ENCODE measurements at regions not wholly inside any gene's neighbourhood (a gene's known extent, or its start where the extent isn't known, plus 50 kb on each side); places are given as distances from the start of the nearest gene placed in this dataset.
A peak's percentile ranks its signal among the peaks of the same experiment; 100 is the strongest.

DNA sequence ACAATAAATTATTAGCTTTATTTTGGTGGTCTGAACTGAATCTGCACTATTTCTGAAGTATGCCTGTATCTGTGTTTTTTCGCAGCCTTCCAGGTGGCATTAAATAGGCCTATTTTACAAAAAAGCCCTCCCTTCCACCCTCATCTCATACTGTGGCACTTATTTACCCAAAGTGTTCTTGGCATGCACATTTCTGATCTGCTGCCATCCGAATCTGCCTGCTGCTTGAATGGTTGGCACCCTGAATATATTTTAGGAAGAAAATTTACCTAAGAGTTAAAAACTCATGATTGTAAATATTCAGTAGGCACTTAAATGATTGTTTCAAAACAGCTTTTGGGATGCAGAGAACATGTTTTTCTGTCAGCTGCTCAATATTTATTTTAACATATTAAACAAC, 150.1 kb downstream of the SLC28A3 start:
- no peak overlapping the region for H3K27ac Mint-ChIP-seq

More for the DNA sequence above, 150.1 kb downstream of the SLC28A3 start:
- peaks cover 4% of the 10 kb centered on the region; the same call in 1 of the 2 replicates for H3K9me2 ChIP-seq (ENCODE audit: insufficient read depth)
- H3K9me3 Mint-ChIP-seq = no peaks in the 10 kb centered on the region
- no peaks in the 10 kb centered on the region for H3F3A ChIP-seq (replicated peaks; ENCODE audit: low read depth)
- no peaks in the 10 kb centered on the region for H3K36me3 Mint-ChIP-seq (ENCODE audit: low read depth)
- H3K79me2 ChIP-seq (replicated peaks; ENCODE audit: insufficient read depth) = no peaks in the 10 kb centered on the region
- no peaks in the 10 kb centered on the region for H4K20me1 ChIP-seq (replicated peaks; ENCODE audit: insufficient read depth)
- no peak overlapping the region for H3K27ac ChIP-seq (ENCODE audit: low read depth)
- ATAC-seq (no peak), DNase-seq (ENCODE audit: low spot score) (no peak)
- peaks cover 2% of the 10 kb centered on the region for H3K27me3 Mint-ChIP-seq (ENCODE audit: insufficient read depth, low read depth, poor library complexity)
- H3K4me2 ChIP-seq = no peak overlapping the region
- peaks cover 9% of the 10 kb centered on the region for H3K4me1 Mint-ChIP-seq
- H3K36me3 ChIP-seq (ENCODE audit: insufficient read depth) = no peaks in the 10 kb centered on the region
- no peak overlapping the region for H3K4me3 ChIP-seq
- no peaks in the 10 kb centered on the region for H3K27me3 ChIP-seq (ENCODE audit: insufficient read depth)
- TF ChIP-seq, protein P1, sequence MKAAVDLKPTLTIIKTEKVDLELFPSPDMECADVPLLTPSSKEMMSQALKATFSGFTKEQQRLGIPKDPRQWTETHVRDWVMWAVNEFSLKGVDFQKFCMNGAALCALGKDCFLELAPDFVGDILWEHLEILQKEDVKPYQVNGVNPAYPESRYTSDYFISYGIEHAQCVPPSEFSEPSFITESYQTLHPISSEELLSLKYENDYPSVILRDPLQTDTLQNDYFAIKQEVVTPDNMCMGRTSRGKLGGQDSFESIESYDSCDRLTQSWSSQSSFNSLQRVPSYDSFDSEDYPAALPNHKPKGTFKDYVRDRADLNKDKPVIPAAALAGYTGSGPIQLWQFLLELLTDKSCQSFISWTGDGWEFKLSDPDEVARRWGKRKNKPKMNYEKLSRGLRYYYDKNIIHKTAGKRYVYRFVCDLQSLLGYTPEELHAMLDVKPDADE (IDR thresholded peaks at IDR 0.05) = no peak
- TF ChIP-seq, protein P2, sequence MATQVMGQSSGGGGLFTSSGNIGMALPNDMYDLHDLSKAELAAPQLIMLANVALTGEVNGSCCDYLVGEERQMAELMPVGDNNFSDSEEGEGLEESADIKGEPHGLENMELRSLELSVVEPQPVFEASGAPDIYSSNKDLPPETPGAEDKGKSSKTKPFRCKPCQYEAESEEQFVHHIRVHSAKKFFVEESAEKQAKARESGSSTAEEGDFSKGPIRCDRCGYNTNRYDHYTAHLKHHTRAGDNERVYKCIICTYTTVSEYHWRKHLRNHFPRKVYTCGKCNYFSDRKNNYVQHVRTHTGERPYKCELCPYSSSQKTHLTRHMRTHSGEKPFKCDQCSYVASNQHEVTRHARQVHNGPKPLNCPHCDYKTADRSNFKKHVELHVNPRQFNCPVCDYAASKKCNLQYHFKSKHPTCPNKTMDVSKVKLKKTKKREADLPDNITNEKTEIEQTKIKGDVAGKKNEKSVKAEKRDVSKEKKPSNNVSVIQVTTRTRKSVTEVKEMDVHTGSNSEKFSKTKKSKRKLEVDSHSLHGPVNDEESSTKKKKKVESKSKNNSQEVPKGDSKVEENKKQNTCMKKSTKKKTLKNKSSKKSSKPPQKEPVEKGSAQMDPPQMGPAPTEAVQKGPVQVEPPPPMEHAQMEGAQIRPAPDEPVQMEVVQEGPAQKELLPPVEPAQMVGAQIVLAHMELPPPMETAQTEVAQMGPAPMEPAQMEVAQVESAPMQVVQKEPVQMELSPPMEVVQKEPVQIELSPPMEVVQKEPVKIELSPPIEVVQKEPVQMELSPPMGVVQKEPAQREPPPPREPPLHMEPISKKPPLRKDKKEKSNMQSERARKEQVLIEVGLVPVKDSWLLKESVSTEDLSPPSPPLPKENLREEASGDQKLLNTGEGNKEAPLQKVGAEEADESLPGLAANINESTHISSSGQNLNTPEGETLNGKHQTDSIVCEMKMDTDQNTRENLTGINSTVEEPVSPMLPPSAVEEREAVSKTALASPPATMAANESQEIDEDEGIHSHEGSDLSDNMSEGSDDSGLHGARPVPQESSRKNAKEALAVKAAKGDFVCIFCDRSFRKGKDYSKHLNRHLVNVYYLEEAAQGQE (IDR thresholded peaks at IDR 0.05; ENCODE audit: unreplicated experiment) = no peak
- no peak for TF ChIP-seq JUNB (IDR thresholded peaks at IDR 0.05; ENCODE audit: unreplicated experiment)
- TF ChIP-seq STAT1 (IDR thresholded peaks at IDR 0.05; ENCODE audit: unreplicated experiment) = no peak
- TF ChIP-seq NANOG (IDR thresholded peaks at IDR 0.05; ENCODE audit: borderline replicate concordance) = no peak
- no peak for TF ChIP-seq CREB1 (CRISPR knock-in tag; IDR thresholded peaks at IDR 0.05; ENCODE audit: low read depth)
- TF ChIP-seq ZNF462 (CRISPR knock-in tag; IDR thresholded peaks at IDR 0.05) = no peak
- H3K4me3 Mint-ChIP-seq = no peak overlapping the region
- peak overlapping the region; percentile 85 for H2AFZ ChIP-seq
- no peaks in the 10 kb centered on the region for H3K4me1 ChIP-seq (ENCODE audit: insufficient read depth)

Measured in GM23338 (cell line).